DOHH2 (cell line): ENCODE measurements at regions not wholly inside any gene's neighbourhood (a gene's known extent, or its start where the extent isn't known, plus 50 kb on each side); places are given as distances from the start of the nearest gene placed in this dataset.

ENCODE experiments used
- CTCF ChIP-seq: fragments of 200-600 bp; sonication (generic); IDR thresholded peaks from one replicate; pipeline ENCODE4 v1.5.1; 2014; ENCODE audit warnings: antibody characterized with exemption, mild to moderate bottlenecking, low read depth, low read length; ENCODE audit not compliant: poor library complexity, severe bottlenecking
- EZH2phosphoT487 ChIP-seq: fragments of 200-600 bp; sonication (generic); IDR thresholded peaks from 2 replicates; pipeline ENCODE4 v1.6.1; 2017; ENCODE audit warnings: borderline replicate concordance, mild to moderate bottlenecking, antibody characterized with exemption, low read length, moderate library complexity, mixed read lengths

- TF ChIP-seq EZH2phosphoT487 (no peak), CTCF (no peak)
Measured at GRCh38 chr7:37538945-37539344, 90.3 kb upstream of the ELMO1 start.
